ENCODE measurements at regions not wholly inside any gene's neighbourhood (a gene's known extent, or its start where the extent isn't known, plus 50 kb on each side); places are given as distances from the start of the nearest gene placed in this dataset.

DNA sequence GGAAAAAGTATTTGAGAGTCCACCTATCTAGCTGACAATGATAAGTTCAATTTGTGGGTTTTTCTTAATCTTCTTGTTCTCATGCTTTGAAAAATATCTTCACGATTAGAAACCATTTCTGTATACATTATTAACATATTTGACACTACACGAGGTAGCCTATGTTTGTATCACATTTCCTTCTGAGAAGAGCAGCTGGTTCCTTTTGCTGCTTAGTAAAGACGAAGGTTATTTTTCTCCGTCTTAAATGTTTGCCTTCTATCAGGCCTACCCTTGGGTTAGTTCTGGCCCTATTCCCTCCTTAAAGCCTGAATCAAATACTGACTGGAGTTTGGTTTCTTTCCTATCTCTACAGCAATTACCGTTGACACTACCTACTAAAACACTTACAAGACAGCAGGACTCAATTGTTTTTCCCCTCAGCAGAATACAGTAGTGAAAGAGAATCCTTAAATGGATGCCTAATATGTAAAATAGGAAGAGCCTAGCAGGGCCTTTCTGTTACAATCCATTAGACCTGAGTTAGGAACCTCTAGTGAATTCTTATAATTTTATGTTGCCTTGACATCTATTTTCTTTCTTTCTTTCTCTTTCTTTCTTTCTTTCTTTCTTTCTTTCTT, 790.4 kb downstream of the EPHA4 start:
- intact Hi-C loops (cut with DNase I) = no loop called here
- TF ChIP-seq, protein P1, sequence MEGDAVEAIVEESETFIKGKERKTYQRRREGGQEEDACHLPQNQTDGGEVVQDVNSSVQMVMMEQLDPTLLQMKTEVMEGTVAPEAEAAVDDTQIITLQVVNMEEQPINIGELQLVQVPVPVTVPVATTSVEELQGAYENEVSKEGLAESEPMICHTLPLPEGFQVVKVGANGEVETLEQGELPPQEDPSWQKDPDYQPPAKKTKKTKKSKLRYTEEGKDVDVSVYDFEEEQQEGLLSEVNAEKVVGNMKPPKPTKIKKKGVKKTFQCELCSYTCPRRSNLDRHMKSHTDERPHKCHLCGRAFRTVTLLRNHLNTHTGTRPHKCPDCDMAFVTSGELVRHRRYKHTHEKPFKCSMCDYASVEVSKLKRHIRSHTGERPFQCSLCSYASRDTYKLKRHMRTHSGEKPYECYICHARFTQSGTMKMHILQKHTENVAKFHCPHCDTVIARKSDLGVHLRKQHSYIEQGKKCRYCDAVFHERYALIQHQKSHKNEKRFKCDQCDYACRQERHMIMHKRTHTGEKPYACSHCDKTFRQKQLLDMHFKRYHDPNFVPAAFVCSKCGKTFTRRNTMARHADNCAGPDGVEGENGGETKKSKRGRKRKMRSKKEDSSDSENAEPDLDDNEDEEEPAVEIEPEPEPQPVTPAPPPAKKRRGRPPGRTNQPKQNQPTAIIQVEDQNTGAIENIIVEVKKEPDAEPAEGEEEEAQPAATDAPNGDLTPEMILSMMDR (IDR thresholded peaks at IDR 0.05) = no peak
- H3K27me3 ChIP-seq = no peaks in the 10 kb centered on the region
- no peaks in the 10 kb centered on the region for H3K36me3 ChIP-seq
- no peak overlapping the region for H3K4me3 ChIP-seq
- H3K27ac ChIP-seq = no peak overlapping the region
- H3K9me3 ChIP-seq = no peaks in the 10 kb centered on the region
- DNase-seq (no peak), ATAC-seq (no peak)
- H3K4me1 ChIP-seq = no peaks in the 10 kb centered on the region

GRCh38 chr2:220782609-220783113, 789.4 kb downstream of the EPHA4 start:
- Histone ChIP-seq H3K27ac (no peak overlapping the region), H3K9me3 (no peaks in the 10 kb centered on the region), H3K27me3 (no peaks in the 10 kb centered on the region), H3K4me1 (no peaks in the 10 kb centered on the region), H3K36me3 (no peaks in the 10 kb centered on the region), H3K4me3 (no peak overlapping the region)
- TF ChIP-seq, protein P1 (IDR thresholded peaks at IDR 0.05) = no peak
- DNase-seq (no peak), ATAC-seq (no peak)
- intact Hi-C loops (cut with DNase I) = no loop called here

DNA sequence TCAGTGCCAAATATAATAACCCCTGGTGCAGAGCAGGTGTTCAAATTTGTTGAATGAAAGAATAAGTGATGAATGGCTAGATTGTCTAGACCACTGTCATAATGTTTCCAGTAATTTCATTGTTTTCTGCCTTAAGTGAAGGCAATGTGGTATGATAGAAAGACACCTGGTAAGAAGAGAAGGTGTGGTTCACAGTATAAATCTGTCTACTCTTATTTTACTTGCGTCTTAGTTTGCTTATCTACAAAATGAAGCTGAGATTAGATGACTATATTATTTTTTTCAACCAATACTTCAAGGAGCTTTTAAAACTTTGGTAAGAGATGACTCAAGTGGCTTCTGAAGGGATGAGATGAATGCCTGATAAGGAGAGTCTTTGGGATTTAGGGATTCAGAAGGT, 788.4 kb downstream of the EPHA4 start:
- no peaks in the 10 kb centered on the region for H3K9me3 ChIP-seq
- no peaks in the 10 kb centered on the region for H3K36me3 ChIP-seq
- ATAC-seq (no peak), DNase-seq (no peak)
- no peak overlapping the region for H3K4me3 ChIP-seq
- H3K27ac ChIP-seq = no peak overlapping the region
- no peaks in the 10 kb centered on the region for H3K27me3 ChIP-seq
- TF ChIP-seq, protein P1 (IDR thresholded peaks at IDR 0.05) = no peak
- no peaks in the 10 kb centered on the region for H3K4me1 ChIP-seq
- intact Hi-C loops (cut with DNase I) = no loop called here

DNA sequence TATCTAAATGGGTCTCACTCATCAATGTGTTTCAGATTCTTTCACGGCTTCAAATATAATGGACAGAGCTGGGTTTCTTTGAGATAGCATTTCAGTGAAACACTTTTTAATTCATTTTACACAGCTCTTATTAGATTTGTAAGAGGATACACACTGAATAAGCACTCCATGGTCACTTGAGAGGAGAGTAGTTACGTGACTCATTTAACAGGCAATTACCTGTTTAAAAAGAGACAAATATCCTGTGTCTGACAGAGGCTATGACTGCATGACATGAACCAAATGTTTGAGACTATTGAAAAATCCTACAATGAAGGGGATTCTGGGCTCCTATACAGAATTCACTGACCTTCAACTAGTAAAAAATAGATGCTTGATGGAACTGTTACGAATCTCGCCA, 786.9 kb downstream of the EPHA4 start:
- Histone ChIP-seq H3K27me3 (no peaks in the 10 kb centered on the region), H3K36me3 (no peaks in the 10 kb centered on the region), H3K4me1 (no peaks in the 10 kb centered on the region), H3K4me3 (no peak overlapping the region), H3K27ac (no peak overlapping the region), H3K9me3 (no peaks in the 10 kb centered on the region)
- TF ChIP-seq, protein P1 (IDR thresholded peaks at IDR 0.05) = no peak
- intact Hi-C loops (cut with DNase I) = no loop called here
- no peak for ATAC-seq
- DNase-seq = no peak

DNA sequence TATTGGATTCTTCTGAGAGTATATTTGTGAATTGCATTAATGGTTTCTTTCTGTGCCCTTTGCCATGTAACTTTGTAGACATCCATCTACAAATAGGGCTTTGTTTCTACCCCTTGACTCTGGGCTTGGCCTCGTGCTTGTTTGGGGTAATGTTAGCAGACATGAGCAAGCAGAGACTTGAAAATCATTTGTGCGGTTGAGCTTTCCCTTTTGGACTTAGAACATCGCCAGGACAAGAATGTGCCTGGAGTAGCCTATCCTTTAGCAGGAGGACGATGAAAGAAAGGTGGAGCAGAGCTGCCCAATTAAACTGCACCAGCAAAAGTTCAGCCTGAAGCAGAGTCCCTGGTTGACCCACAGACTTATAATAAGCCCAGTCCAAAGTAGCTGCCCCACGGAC, 785.9 kb downstream of the EPHA4 start:
- no peak overlapping the region for H3K4me3 ChIP-seq
- no peaks in the 10 kb centered on the region for H3K9me3 ChIP-seq
- TF ChIP-seq, protein P1 (IDR thresholded peaks at IDR 0.05) = no peak
- intact Hi-C loops (cut with DNase I) = no loop called here
- H3K36me3 ChIP-seq = no peaks in the 10 kb centered on the region
- H3K27ac ChIP-seq = no peak overlapping the region
- no peaks in the 10 kb centered on the region for H3K27me3 ChIP-seq
- no peaks in the 10 kb centered on the region for H3K4me1 ChIP-seq
- DNase-seq (no peak), ATAC-seq (no peak)

DNA sequence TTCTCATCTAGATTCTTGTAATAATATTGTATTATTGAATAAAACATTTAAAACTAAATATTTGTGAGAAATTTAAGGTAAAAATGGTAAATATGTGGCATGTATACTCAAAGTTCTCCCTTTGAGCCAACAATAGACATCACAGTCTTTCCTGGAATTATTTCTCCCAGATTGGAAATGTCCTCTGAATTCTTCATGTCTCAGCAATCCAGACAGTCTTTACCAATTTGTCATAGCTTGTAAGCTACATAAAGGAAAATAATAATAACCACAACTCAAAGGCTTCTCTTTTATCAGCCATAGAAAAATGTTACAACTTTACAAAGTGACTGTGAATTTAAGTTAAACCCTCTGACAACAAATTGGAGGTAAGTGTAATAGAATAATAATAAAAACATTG, 784.9 kb downstream of the EPHA4 start:
- no peak overlapping the region for H3K4me3 ChIP-seq
- TF ChIP-seq, protein P1 (IDR thresholded peaks at IDR 0.05) = no peak
- ATAC-seq = no peak
- no peaks in the 10 kb centered on the region for H3K27me3 ChIP-seq
- intact Hi-C loops (cut with DNase I) = no loop called here
- no peaks in the 10 kb centered on the region for H3K4me1 ChIP-seq
- no peak overlapping the region for H3K27ac ChIP-seq
- H3K36me3 ChIP-seq = no peaks in the 10 kb centered on the region
- DNase-seq = no peak
- no peaks in the 10 kb centered on the region for H3K9me3 ChIP-seq

All from upper lobe of right lung (tissue), 1 donor.